ENCODE measurements at regions not wholly inside any gene's neighbourhood (a gene's known extent, or its start where the extent isn't known, plus 50 kb on each side); places are given as distances from the start of the nearest gene placed in this dataset.

DNA sequence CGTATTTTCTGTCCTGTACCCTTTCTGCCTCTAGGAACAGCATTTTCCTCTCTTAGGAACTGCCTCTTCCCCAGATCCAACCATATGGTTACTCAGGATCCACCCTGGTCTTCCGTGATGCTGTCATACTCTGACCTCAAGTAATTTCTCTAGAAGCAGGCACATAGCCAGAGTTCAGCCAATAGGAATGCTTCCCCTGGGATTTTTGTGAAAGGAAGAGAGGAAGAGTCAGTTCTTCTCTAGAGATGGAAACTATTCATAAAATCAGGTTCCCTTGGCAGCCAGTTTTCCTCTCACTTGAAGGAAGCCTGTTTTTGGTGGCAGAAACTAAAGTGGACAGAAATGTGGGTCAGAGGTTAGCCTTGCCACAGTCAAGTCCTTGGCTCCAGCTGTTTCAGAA is 400.1 kb upstream of the PCSK5 start:
- TF ChIP-seq, protein P1, sequence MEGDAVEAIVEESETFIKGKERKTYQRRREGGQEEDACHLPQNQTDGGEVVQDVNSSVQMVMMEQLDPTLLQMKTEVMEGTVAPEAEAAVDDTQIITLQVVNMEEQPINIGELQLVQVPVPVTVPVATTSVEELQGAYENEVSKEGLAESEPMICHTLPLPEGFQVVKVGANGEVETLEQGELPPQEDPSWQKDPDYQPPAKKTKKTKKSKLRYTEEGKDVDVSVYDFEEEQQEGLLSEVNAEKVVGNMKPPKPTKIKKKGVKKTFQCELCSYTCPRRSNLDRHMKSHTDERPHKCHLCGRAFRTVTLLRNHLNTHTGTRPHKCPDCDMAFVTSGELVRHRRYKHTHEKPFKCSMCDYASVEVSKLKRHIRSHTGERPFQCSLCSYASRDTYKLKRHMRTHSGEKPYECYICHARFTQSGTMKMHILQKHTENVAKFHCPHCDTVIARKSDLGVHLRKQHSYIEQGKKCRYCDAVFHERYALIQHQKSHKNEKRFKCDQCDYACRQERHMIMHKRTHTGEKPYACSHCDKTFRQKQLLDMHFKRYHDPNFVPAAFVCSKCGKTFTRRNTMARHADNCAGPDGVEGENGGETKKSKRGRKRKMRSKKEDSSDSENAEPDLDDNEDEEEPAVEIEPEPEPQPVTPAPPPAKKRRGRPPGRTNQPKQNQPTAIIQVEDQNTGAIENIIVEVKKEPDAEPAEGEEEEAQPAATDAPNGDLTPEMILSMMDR (IDR thresholded peaks at IDR 0.05): no peak
- TF ChIP-seq POLR2AphosphoS5 (IDR thresholded peaks at IDR 0.05; ENCODE audit: low read depth, low read length) (no peak), RAD21 (IDR thresholded peaks at IDR 0.05; ENCODE audit: low read length) (no peak), TAF1 (IDR thresholded peaks at IDR 0.05; ENCODE audit: borderline replicate concordance, low read depth, low read length) (no peak), JUND (IDR thresholded peaks at IDR 0.05) (no peak), RXRA (IDR thresholded peaks at IDR 0.05; ENCODE audit: borderline replicate concordance, low read depth) (no peak), FOXM1 (IDR thresholded peaks at IDR 0.05; ENCODE audit: low read depth) (no peak)
- TF ChIP-seq, protein P2, sequence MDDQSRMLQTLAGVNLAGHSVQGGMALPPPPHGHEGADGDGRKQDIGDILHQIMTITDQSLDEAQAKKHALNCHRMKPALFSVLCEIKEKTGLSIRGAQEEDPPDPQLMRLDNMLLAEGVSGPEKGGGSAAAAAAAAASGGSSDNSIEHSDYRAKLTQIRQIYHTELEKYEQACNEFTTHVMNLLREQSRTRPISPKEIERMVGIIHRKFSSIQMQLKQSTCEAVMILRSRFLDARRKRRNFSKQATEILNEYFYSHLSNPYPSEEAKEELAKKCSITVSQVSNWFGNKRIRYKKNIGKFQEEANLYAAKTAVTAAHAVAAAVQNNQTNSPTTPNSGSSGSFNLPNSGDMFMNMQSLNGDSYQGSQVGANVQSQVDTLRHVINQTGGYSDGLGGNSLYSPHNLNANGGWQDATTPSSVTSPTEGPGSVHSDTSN (IDR thresholded peaks at IDR 0.05): no peak
- TF ChIP-seq, protein P3, sequence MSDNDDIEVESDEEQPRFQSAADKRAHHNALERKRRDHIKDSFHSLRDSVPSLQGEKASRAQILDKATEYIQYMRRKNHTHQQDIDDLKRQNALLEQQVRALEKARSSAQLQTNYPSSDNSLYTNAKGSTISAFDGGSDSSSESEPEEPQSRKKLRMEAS (IDR thresholded peaks at IDR 0.05; ENCODE audit: low read depth): no peak
- TF ChIP-seq, protein P4, sequence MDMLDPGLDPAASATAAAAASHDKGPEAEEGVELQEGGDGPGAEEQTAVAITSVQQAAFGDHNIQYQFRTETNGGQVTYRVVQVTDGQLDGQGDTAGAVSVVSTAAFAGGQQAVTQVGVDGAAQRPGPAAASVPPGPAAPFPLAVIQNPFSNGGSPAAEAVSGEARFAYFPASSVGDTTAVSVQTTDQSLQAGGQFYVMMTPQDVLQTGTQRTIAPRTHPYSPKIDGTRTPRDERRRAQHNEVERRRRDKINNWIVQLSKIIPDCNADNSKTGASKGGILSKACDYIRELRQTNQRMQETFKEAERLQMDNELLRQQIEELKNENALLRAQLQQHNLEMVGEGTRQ (IDR thresholded peaks at IDR 0.05; ENCODE audit: borderline replicate concordance, low read depth, low read length): no peak
- TF ChIP-seq, protein P5, sequence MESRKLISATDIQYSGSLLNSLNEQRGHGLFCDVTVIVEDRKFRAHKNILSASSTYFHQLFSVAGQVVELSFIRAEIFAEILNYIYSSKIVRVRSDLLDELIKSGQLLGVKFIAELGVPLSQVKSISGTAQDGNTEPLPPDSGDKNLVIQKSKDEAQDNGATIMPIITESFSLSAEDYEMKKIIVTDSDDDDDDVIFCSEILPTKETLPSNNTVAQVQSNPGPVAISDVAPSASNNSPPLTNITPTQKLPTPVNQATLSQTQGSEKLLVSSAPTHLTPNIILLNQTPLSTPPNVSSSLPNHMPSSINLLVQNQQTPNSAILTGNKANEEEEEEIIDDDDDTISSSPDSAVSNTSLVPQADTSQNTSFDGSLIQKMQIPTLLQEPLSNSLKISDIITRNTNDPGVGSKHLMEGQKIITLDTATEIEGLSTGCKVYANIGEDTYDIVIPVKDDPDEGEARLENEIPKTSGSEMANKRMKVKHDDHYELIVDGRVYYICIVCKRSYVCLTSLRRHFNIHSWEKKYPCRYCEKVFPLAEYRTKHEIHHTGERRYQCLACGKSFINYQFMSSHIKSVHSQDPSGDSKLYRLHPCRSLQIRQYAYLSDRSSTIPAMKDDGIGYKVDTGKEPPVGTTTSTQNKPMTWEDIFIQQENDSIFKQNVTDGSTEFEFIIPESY (IDR thresholded peaks at IDR 0.05; ENCODE audit: borderline replicate concordance, low read depth): no peak
- TF ChIP-seq, protein P6, sequence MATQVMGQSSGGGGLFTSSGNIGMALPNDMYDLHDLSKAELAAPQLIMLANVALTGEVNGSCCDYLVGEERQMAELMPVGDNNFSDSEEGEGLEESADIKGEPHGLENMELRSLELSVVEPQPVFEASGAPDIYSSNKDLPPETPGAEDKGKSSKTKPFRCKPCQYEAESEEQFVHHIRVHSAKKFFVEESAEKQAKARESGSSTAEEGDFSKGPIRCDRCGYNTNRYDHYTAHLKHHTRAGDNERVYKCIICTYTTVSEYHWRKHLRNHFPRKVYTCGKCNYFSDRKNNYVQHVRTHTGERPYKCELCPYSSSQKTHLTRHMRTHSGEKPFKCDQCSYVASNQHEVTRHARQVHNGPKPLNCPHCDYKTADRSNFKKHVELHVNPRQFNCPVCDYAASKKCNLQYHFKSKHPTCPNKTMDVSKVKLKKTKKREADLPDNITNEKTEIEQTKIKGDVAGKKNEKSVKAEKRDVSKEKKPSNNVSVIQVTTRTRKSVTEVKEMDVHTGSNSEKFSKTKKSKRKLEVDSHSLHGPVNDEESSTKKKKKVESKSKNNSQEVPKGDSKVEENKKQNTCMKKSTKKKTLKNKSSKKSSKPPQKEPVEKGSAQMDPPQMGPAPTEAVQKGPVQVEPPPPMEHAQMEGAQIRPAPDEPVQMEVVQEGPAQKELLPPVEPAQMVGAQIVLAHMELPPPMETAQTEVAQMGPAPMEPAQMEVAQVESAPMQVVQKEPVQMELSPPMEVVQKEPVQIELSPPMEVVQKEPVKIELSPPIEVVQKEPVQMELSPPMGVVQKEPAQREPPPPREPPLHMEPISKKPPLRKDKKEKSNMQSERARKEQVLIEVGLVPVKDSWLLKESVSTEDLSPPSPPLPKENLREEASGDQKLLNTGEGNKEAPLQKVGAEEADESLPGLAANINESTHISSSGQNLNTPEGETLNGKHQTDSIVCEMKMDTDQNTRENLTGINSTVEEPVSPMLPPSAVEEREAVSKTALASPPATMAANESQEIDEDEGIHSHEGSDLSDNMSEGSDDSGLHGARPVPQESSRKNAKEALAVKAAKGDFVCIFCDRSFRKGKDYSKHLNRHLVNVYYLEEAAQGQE (IDR thresholded peaks at IDR 0.05; ENCODE audit: low read depth, low read length): no peak
